8988T (cell line): ENCODE measurements at regions not wholly inside any gene's neighbourhood (a gene's known extent, or its start where the extent isn't known, plus 50 kb on each side); places are given as distances from the start of the nearest gene placed in this dataset.

Source experiments
- DNase-seq: peaks from one replicate; pipeline ENCODE4 v3.0.0; 2011

- no peak for DNase-seq
Measured at GRCh38 chr13:83980331-83980730, 98.1 kb upstream of the SLITRK1 start.

GRCh38 chr13:83975655-83976165 lies 93.4 kb upstream of the SLITRK1 start:
- DNase-seq: no peak

GRCh38 chr13:83958531-83958930 lies 76.3 kb upstream of the SLITRK1 start:
- DNase-seq: no peak

GRCh38 chr13:83955011-83955410 lies 72.7 kb upstream of the SLITRK1 start:
- no peak for DNase-seq

- DNase-seq: no peak
Measured at GRCh38 chr13:83953916-83954315, 71.6 kb upstream of the SLITRK1 start.

- DNase-seq: no peak
Measured at GRCh38 chr13:83950293-83950692, 68.0 kb upstream of the SLITRK1 start.

- no peak for DNase-seq
Measured at GRCh38 chr13:83943530-83944279, 61.4 kb upstream of the SLITRK1 start.

- DNase-seq: no peak
Measured at GRCh38 chr13:83941701-83942335, 59.5 kb upstream of the SLITRK1 start.

- no peak for DNase-seq
Measured at GRCh38 chr13:83940742-83941141, 58.5 kb upstream of the SLITRK1 start.

- DNase-seq: no peak
Measured at GRCh38 chr13:83937579-83937978, 55.3 kb upstream of the SLITRK1 start.

GRCh38 chr13:83935566-83935965 lies 53.3 kb upstream of the SLITRK1 start:
- DNase-seq: no peak
